Motor neuron (in vitro differentiated cells): ENCODE measurements at regions not wholly inside any gene's neighbourhood (a gene's known extent, or its start where the extent isn't known, plus 50 kb on each side); places are given as distances from the start of the nearest gene placed in this dataset.
A peak's percentile ranks its signal among the peaks of the same experiment; 100 is the strongest.

Experiments used
- ATAC-seq, 8 experiments: fragments of 200-7000 bp; cut with Tn5 transposase; replicated peaks in 6 of 8; 2 replicates each; pipeline ENCODE4 v1.8.0; 2021; ENCODE audit warnings: mild to moderate bottlenecking in 8 of 8, moderate library complexity in 8 of 8
- H3K27ac ChIP-seq, 2 donors: fragments of 250-450 bp; sonication (Bioruptor Pico); 2 replicates each; pipeline ENCODE4 v1.9.0; 2021; ENCODE audit warnings: antibody characterized with exemption in 2 of 2, mild to moderate bottlenecking in 2 of 2, moderate library complexity in 1 of 2
- H3K4me1 ChIP-seq, 2 donors: fragments of 250-450 bp; sonication (Bioruptor Pico); replicated peaks in 1 of 2; 2 replicates each; pipeline ENCODE4 v1.6.1; 2021; ENCODE audit warnings: antibody characterized with exemption in 2 of 2, mild to moderate bottlenecking in 2 of 2, moderate library complexity in 1 of 2
- H3K4me3 ChIP-seq, 5 donors: fragments of 250-450 bp; sonication (Bioruptor Pico); 2 replicates each; pipeline ENCODE4 v1.9.0; 2021; ENCODE audit warnings: antibody characterized with exemption in 5 of 5, mild to moderate bottlenecking in 5 of 5, moderate library complexity in 4 of 5
- WGBS, 10 experiments: fragments of 450-650 bp; shearing (Covaris generic); methylation state at CpG; one replicate each; pipeline ENCODE4 v1.0.0; 2022; 5-methylcytosine and 5-hydroxymethylcytosine counted together
- in situ Hi-C, 9 experiments: fragments of 400-800 bp; cut with MboI; loops; one replicate each; pipeline ENCODE4 v1.15.0; 2021; ENCODE audit warnings: low sequenced_read_pairs in 9 of 9, low pct_unique_long_range_greater_than_20kb in 2 of 9; ENCODE audit not compliant: unreplicated experiment in 9 of 9

- 0 to 100% (median 7%) methylated on average over 1 to 14 of the region's 76 CpGs; no CpG with 5 or more reads in 5 of the 10 experiments for WGBS, 10 experiments
- Histone ChIP-seq H3K27ac (peak overlapping the region; percentile 27 to 45), H3K4me1 (peaks cover 16 to 19% of the 10 kb centered on the region in 2 donors), H3K4me3 (peak overlapping the region; percentile 11 to 32 (median 15))
- peak; percentile 75 to 94 (median 88) for ATAC-seq
- in situ Hi-C loops, result loop anchor here in 1 of 9 experiments (25.0 kb wide), 1 partner anchor 289 kb away; the partner anchor contains the start of gene ZSWIM6
Measured at GRCh38 chr5:61625681-61626621, 293.9 kb downstream of the ZSWIM6 start.

- H3K27ac ChIP-seq, result no peak overlapping the region
Measured at GRCh38 chr5:61626639-61627282, 294.7 kb downstream of the ZSWIM6 start.

DNA sequence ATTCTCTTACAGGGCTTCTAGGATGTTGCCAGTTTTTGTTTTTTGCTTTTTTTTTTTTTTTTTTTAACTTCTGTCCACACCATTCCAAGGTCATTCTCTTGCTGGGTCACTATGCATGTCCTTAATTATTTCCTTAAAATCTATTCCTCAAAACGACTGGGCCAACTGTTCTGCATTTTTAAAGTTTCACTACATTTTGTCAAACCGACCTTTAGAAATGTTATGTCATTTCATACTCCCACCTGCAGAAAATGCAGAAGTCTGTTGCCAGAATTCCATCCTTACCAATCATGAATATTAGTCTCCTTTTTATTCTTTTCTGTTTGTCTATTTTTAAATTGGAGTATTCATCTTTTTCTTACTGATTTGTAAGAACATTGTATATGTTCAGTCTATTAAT, 295.5 kb downstream of the ZSWIM6 start:
- Histone ChIP-seq H3K27ac (no peak overlapping the region), H3K4me1 (peaks cover 22 to 24% of the 10 kb centered on the region in 2 donors), H3K4me3 (no peak overlapping the region)
- in situ Hi-C loops, result loop anchor here in 1 of 9 experiments (25.0 kb wide), 1 partner anchor 290 kb away; the partner anchor contains the start of gene ZSWIM6
- WGBS, 10 experiments, result 30 to 78% (median 58%) methylated on average over 1 to 2 of the region's 2 CpGs; no CpG with 5 or more reads in 1 of the 10 experiments
- ATAC-seq, result no peak

More at GRCh38 chr5:61626639-61627282, 294.7 kb downstream of the ZSWIM6 start:
- Histone ChIP-seq H3K4me1 (peaks cover 21% of the 10 kb centered on the region in 2 donors), H3K4me3 (no peak overlapping the region)
- ATAC-seq, result no peak
- in situ Hi-C loops, result loop anchor here in 1 of 9 experiments (25.0 kb wide), 1 partner anchor 289 kb away; the partner anchor contains the start of gene ZSWIM6
- 80 to 100% (median 90%) methylated on average over 1 to 3 of the region's 10 CpGs; no CpG with 5 or more reads in 6 of the 10 experiments for WGBS, 10 experiments

DNA sequence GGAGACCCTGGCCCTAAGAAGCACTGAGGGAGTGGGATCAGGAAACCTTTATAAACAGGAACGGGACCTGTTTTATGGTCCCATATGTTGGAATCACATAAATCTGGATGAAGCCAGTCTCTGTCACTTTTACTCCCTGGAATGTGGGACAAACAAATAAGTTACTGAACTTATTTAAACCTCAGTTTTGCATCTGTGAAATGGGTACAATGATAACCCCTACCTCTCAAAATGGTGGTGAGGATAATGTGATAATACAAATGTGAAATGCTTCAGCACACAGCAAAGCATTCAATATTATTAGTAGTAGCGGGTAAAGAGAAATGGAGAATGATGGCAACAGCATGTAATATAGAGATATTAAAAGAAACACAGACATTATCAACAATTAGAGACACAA, 298.9 kb downstream of the ZSWIM6 start:
- H3K4me1 ChIP-seq, result peaks cover 8 to 11% of the 10 kb centered on the region in 2 donors
- H3K4me3 ChIP-seq, result no peak overlapping the region
- 44 to 100% (median 97%) methylated on average over 1 to 2 of the region's 2 CpGs; no CpG with 5 or more reads in 2 of the 10 experiments for WGBS, 10 experiments
- H3K27ac ChIP-seq, result no peak overlapping the region
- ATAC-seq, result no peak
- in situ Hi-C loops, result loop anchor here in 1 of 9 experiments (25.0 kb wide), 1 partner anchor 294 kb away; the partner anchor contains the start of gene ZSWIM6

GRCh38 chr5:61631438-61631941, 299.4 kb downstream of the ZSWIM6 start:
- H3K4me1 ChIP-seq, result peaks cover 5 to 6% of the 10 kb centered on the region in 2 donors
- peak overlapping the region in 1 of 2 donors; percentile 8 for H3K27ac ChIP-seq
- 34 to 100% (median 50%) methylated on average over 1 to 7 of the region's 11 CpGs; no CpG with 5 or more reads in 1 of the 10 experiments for WGBS, 10 experiments
- ATAC-seq, result peak in 4 of 8 experiments; percentile 25 to 88 (median 63)
- no peak overlapping the region for H3K4me3 ChIP-seq
- in situ Hi-C loops, result loop anchor here in 1 of 9 experiments (25.0 kb wide), 1 partner anchor 294 kb away; the partner anchor contains the start of gene ZSWIM6

DNA sequence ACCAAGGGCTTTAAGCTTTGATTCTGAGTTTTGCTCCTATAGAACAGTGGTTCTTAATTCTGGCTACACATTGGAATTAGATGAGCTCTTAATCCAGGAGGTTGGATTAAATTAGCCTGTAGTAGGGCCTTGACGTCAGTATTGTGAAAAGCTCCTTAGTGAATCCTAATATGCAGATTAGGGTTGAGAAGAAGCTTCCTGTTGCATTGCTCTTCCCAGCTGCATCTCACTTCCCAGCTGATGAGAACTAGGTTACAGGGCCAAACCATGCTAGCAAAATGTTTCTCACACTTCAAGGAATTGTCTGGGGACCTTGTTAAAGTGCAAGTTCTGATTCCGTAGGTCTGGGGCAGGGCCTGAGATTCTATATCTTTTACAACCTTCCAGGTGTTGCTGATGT, 300.0 kb downstream of the ZSWIM6 start:
- Histone ChIP-seq H3K4me1 (peaks cover 5 to 6% of the 10 kb centered on the region in 2 donors), H3K4me3 (no peak overlapping the region), H3K27ac (no peak overlapping the region)
- no peak for ATAC-seq
- 70 to 100% (median 86%) methylated on average over 1 to 2 of the region's 2 CpGs; no CpG with 5 or more reads in 3 of the 10 experiments for WGBS, 10 experiments
- in situ Hi-C loops, result loop anchor here in 1 of 9 experiments (25.0 kb wide), 1 partner anchor 295 kb away; the partner anchor contains the start of gene ZSWIM6

GRCh38 chr5:61635271-61635670, 303.2 kb downstream of the ZSWIM6 start:
- no peak for ATAC-seq
- 30 to 94% (median 80%) methylated on average over 1 to 3 of the region's 3 CpGs; no CpG with 5 or more reads in 1 of the 10 experiments for WGBS, 10 experiments
- Histone ChIP-seq H3K4me1 (peaks cover 13 to 14% of the 10 kb centered on the region in 2 donors), H3K4me3 (no peak overlapping the region), H3K27ac (no peak overlapping the region)
- in situ Hi-C loops, result loop anchor here in 1 of 9 experiments (25.0 kb wide), 1 partner anchor 298 kb away; the partner anchor contains the start of gene ZSWIM6

DNA sequence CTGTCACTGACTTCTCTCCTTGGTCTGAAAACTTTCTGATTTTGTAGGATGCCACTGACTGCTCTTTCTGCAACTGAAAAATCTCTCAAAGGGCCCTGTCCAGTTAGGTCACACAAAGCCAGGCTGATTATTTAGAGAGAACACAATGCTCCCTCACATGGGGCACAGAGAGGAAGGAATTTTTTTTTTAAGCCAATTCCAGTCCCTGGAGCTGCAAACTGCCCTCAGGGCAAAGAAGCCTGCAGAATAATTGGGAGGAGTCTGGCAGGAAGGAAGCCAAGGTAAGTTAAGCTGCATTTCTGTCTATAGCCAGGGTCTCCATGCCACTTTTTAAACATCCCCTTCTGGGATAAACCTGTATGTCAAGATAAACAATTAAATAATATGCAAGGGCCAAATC, 305.5 kb downstream of the ZSWIM6 start:
- Histone ChIP-seq H3K4me1 (peaks cover 13% of the 10 kb centered on the region in 2 donors), H3K27ac (no peak overlapping the region), H3K4me3 (no peak overlapping the region)
- in situ Hi-C loops, result loop anchor here in 1 of 9 experiments (25.0 kb wide), 1 partner anchor 300 kb away; the partner anchor contains the start of gene ZSWIM6
- ATAC-seq, result peak in 7 of 8 experiments; percentile 36 to 64 (median 58)

GRCh38 chr5:61638476-61638875, 306.4 kb downstream of the ZSWIM6 start:
- Histone ChIP-seq H3K4me3 (no peak overlapping the region), H3K4me1 (peaks cover 13% of the 10 kb centered on the region in 2 donors), H3K27ac (no peak overlapping the region)
- in situ Hi-C loops, result loop anchor here in 1 of 9 experiments (25.0 kb wide), 1 partner anchor 301 kb away; the partner anchor contains the start of gene ZSWIM6
- WGBS, 10 experiments, result 90 to 100% (median 100%) methylated on average over 1 to 5 of the region's 5 CpGs; no CpG with 5 or more reads in 2 of the 10 experiments
- no peak for ATAC-seq

DNA sequence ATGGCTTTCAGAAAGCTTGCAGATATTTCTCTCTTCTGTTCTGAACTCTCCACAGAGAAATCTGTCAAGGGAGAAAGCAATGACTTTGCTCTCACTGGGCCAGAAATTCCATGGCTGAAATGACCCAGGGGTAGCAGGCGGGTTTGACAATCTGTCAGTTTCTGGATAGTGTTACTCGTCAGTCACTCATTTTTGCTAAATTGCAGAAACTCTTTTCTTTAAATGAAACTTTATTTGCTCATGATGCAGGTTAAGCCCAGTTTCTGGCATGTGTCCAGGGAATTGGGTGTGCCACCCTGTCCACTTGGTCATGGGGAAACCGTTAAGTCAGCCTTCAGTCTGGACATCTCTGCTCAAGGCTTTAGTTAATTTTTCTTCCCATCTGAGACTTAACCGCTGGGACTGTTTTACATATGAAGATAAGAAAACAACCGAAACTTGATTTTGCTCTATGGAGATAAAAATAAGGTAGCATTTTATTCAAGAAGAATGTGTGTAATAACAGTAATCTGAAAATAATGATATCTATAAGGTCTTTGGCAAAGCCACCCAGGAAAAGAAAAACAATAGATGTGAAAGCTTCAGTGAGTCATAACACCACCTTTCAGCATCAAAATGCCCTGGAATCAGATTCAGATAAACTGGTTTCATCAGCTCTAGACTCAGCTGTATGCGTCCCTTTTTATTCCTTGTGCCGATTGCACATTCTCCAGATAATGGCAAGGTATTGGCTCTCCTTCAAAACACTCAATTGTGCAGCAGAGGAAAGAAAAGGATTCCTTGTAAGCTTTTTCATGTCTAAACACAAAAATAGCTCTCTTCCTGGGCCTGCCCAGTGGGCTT, 308.3 kb downstream of the ZSWIM6 start:
- WGBS, 10 experiments, result 54 to 100% (median 88%) methylated on average over 3 to 7 of the region's 7 CpGs
- Histone ChIP-seq H3K4me1 (peaks cover 13% of the 10 kb centered on the region in 2 donors), H3K4me3 (no peak overlapping the region), H3K27ac (no peak overlapping the region)
- peak in 7 of 8 experiments; percentile 22 to 75 (median 71) for ATAC-seq
- in situ Hi-C loops, result loop anchor here in 1 of 9 experiments (25.0 kb wide), 1 partner anchor 303 kb away; the partner anchor contains the start of gene ZSWIM6

GRCh38 chr5:61641748-61642565, 309.9 kb downstream of the ZSWIM6 start:
- 7 to 100% (median 87%) methylated on average over 1 to 5 of the region's 7 CpGs; no CpG with 5 or more reads in 1 of the 10 experiments for WGBS, 10 experiments
- no peak overlapping the region for H3K4me3 ChIP-seq
- peaks cover 13% of the 10 kb centered on the region in 2 donors for H3K4me1 ChIP-seq
- in situ Hi-C loops, result loop anchor here in 1 of 9 experiments (25.0 kb wide), 1 partner anchor 305 kb away; the partner anchor contains the start of gene ZSWIM6
- ATAC-seq, result peak in 3 of 8 experiments; percentile 51 to 83 (median 51)
- no peak overlapping the region for H3K27ac ChIP-seq
